ENCODE measurements at regions not wholly inside any gene's neighbourhood (a gene's known extent, or its start where the extent isn't known, plus 50 kb on each side); places are given as distances from the start of the nearest gene placed in this dataset.

DNA sequence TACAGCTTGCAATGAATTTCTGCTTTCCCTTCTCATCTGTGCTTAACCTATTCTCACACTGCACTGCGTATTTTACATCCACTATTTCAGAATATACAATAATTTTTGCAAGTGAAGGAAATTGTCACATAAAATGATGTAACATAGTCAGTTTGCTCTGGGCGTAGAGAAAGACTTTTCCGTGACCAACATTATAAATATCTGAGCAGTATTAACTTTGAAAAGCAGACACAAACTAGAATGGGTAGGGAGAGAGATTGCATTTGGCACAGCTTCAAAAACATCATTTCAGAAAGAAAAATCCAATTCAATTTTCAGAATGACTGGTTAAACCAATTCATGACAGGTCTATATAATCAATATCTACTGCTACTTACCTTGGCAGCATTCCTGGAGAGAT, 352.5 kb upstream of the MIR17HG start:
- CTCF ChIA-PET, result no interaction called here
- Mint-ChIP-seq H3K27me3 (ENCODE audit: low read depth) (no peaks in the 10 kb centered on the region), H3K9me3 (no peaks in the 10 kb centered on the region), H3K4me3 (no peak overlapping the region), H3K36me3 (ENCODE audit: low read depth) (no peaks in the 10 kb centered on the region), H3K27ac (no peak overlapping the region), H3K4me1 (ENCODE audit: low read depth) (no peaks in the 10 kb centered on the region)
- no peak for DNase-seq
- intact Hi-C loops (cut with micrococcal nuclease), result no loop called here

DNA sequence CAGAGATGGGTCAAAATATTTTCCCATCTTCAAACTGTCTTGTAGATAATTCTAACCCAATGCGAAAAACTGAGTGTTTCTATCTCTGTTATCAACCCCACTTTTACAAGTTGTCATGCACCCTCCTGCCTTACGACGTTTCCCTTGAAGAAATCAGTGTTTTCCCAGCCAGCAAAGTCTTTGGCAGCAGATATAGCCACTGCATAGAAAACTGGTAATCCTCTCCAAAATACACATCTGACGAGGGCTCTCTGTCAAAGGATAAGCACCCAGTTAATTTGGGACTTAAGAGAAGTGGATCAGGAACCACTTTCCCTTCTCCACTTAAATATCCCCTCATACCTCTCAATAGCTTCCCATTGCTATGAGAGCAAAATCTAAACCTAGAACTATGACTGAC, 351.9 kb upstream of the MIR17HG start:
- CTCF ChIA-PET, result no interaction called here
- H3K27me3 Mint-ChIP-seq (ENCODE audit: low read depth), result no peaks in the 10 kb centered on the region
- intact Hi-C loops (cut with micrococcal nuclease), result no loop called here
- no peaks in the 10 kb centered on the region for H3K36me3 Mint-ChIP-seq (ENCODE audit: low read depth)
- no peaks in the 10 kb centered on the region for H3K9me3 Mint-ChIP-seq
- DNase-seq, result no peak
- no peaks in the 10 kb centered on the region for H3K4me1 Mint-ChIP-seq (ENCODE audit: low read depth)
- no peak overlapping the region for H3K4me3 Mint-ChIP-seq
- no peak overlapping the region for H3K27ac Mint-ChIP-seq

GRCh38 chr13:90997951-90998350, 349.5 kb upstream of the MIR17HG start:
- intact Hi-C loops (cut with micrococcal nuclease), result no loop called here
- Mint-ChIP-seq H3K27me3 (ENCODE audit: low read depth) (no peaks in the 10 kb centered on the region), H3K4me3 (no peak overlapping the region), H3K36me3 (ENCODE audit: low read depth) (no peaks in the 10 kb centered on the region), H3K27ac (no peak overlapping the region), H3K9me3 (no peaks in the 10 kb centered on the region), H3K4me1 (ENCODE audit: low read depth) (no peaks in the 10 kb centered on the region)
- CTCF ChIA-PET, result interaction anchor here (0.6 kb wide), 1 partner anchor 22 kb away, joined by 3 read pairs; no protein-coding TSS in a partner anchor
- no peak for DNase-seq

DNA sequence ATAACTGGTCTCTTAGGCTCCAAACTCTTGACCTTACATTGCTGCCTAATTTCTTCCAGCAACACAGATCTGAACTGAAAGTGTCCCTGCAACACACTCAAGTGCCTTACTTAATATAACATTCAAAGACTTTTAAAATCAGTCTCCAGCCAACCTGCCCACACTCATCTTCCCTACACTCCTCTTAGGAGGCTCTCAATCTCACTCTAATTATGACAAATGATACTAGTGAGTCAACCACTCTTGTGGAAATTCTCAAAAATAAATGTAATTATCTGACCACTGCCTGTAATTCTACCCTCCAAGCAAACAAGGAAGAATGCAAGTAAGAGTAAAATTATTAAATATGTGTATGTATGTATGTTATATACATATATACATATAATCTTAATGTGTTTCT, 348.1 kb upstream of the MIR17HG start:
- H3K4me1 Mint-ChIP-seq (ENCODE audit: low read depth), result no peaks in the 10 kb centered on the region
- H3K36me3 Mint-ChIP-seq (ENCODE audit: low read depth), result no peaks in the 10 kb centered on the region
- H3K27me3 Mint-ChIP-seq (ENCODE audit: low read depth), result no peaks in the 10 kb centered on the region
- H3K9me3 Mint-ChIP-seq, result no peaks in the 10 kb centered on the region
- intact Hi-C loops (cut with micrococcal nuclease), result no loop called here
- CTCF ChIA-PET, result no interaction called here
- DNase-seq, result no peak
- H3K27ac Mint-ChIP-seq, result no peak overlapping the region
- H3K4me3 Mint-ChIP-seq, result no peak overlapping the region

- intact Hi-C loops (cut with micrococcal nuclease), result no loop called here
- H3K4me1 Mint-ChIP-seq (ENCODE audit: low read depth), result no peaks in the 10 kb centered on the region
Measured at GRCh38 chr13:91001371-91001770, 346.1 kb upstream of the MIR17HG start.

DNA sequence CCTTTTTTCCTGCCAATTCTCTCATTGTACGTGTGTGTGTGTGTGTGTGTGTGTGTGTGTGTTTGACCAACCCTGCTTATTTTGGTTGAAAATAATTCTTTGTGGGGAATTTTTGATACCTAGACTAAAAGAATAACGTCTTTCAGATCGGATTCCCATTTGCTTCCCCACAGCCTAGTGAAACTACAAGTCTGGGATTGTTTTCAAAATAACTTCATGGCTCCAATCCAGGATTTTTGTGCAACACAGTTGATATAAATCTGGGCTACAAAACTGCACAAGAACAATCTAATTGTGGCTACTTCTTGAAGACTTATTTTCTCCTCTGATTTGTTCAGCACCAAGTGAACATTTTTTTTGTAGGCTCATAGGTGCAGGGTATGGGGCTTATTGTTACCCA, 332.8 kb upstream of the MIR17HG start:
- H3K4me1 Mint-ChIP-seq (ENCODE audit: low read depth), result no peaks in the 10 kb centered on the region
- no peaks in the 10 kb centered on the region for H3K27me3 Mint-ChIP-seq (ENCODE audit: low read depth)
- no peak overlapping the region for H3K4me3 Mint-ChIP-seq
- no peak overlapping the region for H3K27ac Mint-ChIP-seq
- H3K36me3 Mint-ChIP-seq (ENCODE audit: low read depth), result no peaks in the 10 kb centered on the region
- CTCF ChIA-PET, result interaction anchor here (0.6 kb wide), 1 partner anchor 1951 kb away, joined by 3 read pairs; no protein-coding TSS in a partner anchor
- no peak for DNase-seq
- intact Hi-C loops (cut with micrococcal nuclease), result loop anchor here (5.0 kb wide), 1 partner anchor 137 kb away; no protein-coding TSS in a partner anchor
- H3K9me3 Mint-ChIP-seq, result no peaks in the 10 kb centered on the region

More at GRCh38 chr13:91001371-91001770, 346.1 kb upstream of the MIR17HG start:
- DNase-seq, result no peak
- no peaks in the 10 kb centered on the region for H3K9me3 Mint-ChIP-seq
- H3K4me3 Mint-ChIP-seq, result no peak overlapping the region
- no peaks in the 10 kb centered on the region for H3K27me3 Mint-ChIP-seq (ENCODE audit: low read depth)
- H3K27ac Mint-ChIP-seq, result no peak overlapping the region
- CTCF ChIA-PET, result no interaction called here
- H3K36me3 Mint-ChIP-seq (ENCODE audit: low read depth), result no peaks in the 10 kb centered on the region

DNA sequence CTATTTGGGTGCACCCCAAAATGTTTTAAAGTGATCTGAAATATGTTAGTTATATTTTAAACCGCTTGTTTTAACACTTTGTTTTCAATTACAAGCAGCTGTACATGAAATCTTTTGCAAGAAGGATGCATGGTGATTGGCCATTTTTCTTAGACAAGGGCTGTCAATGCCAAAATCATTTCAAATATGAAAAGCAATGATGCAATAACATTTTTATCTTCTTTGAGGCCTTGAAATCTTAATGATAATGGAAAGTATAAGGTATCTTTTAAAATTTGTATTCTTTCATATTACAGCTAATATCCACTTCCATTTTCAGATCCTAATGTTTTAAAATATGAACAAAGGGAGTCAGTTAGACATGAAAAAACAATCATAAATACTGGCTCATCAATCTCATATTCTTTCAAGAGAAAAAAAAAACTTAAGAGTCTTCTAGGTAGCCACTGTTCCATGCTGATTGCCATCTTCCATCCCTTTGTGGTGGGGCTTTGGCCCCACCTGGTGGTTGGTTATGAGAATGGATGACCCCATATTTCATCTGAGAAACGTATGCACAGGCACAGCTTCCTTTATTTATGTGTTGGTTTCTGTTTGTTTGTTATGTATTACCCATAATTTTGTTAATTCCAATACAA, 330.3 kb upstream of the MIR17HG start:
- H3K27ac Mint-ChIP-seq, result no peak overlapping the region
- no peak overlapping the region for H3K4me3 Mint-ChIP-seq
- no peaks in the 10 kb centered on the region for H3K36me3 Mint-ChIP-seq (ENCODE audit: low read depth)
- no peaks in the 10 kb centered on the region for H3K9me3 Mint-ChIP-seq
- peak; percentile 43 for DNase-seq
- no peaks in the 10 kb centered on the region for H3K27me3 Mint-ChIP-seq (ENCODE audit: low read depth)
- CTCF ChIA-PET, result interaction anchor here (0.6 to 1.0 kb wide), 3 partner anchors 148 to 1743 kb away, joined by 3 read pairs; no protein-coding TSS in a partner anchor
- no peaks in the 10 kb centered on the region for H3K4me1 Mint-ChIP-seq (ENCODE audit: low read depth)
- intact Hi-C loops (cut with micrococcal nuclease), result loop anchor here (5.0 kb wide), 1 partner anchor 140 kb away; no protein-coding TSS in a partner anchor

DNA sequence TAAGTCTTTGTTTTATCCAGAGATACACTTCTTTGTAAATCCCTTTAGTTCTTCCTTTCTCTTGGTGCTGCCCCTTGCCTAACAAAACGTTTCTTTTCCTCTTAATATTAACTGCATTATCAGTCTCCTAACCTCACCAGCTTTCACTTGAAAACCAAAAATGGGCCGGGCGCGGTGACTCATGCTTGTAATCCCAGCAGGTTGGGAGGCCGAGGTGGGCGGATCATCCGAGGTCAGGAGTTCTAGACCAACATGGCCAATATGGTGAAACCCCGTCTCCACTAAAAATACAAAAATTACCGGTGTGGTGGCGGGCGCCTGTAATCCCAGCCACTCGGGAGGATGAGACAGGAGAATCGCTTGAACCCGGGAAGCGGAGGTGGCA, 329.8 kb upstream of the MIR17HG start:
- intact Hi-C loops (cut with micrococcal nuclease), result loop anchor here (5.0 kb wide), 1 partner anchor 140 kb away; no protein-coding TSS in a partner anchor
- H3K36me3 Mint-ChIP-seq (ENCODE audit: low read depth), result no peaks in the 10 kb centered on the region
- H3K27ac Mint-ChIP-seq, result no peak overlapping the region
- no peaks in the 10 kb centered on the region for H3K27me3 Mint-ChIP-seq (ENCODE audit: low read depth)
- CTCF ChIA-PET, result interaction anchor here (1.0 kb wide), 1 partner anchor 148 kb away, joined by 3 read pairs; no protein-coding TSS in a partner anchor
- H3K4me3 Mint-ChIP-seq, result no peak overlapping the region
- H3K4me1 Mint-ChIP-seq (ENCODE audit: low read depth), result no peaks in the 10 kb centered on the region
- DNase-seq, result no peak
- H3K9me3 Mint-ChIP-seq, result no peaks in the 10 kb centered on the region

DNA sequence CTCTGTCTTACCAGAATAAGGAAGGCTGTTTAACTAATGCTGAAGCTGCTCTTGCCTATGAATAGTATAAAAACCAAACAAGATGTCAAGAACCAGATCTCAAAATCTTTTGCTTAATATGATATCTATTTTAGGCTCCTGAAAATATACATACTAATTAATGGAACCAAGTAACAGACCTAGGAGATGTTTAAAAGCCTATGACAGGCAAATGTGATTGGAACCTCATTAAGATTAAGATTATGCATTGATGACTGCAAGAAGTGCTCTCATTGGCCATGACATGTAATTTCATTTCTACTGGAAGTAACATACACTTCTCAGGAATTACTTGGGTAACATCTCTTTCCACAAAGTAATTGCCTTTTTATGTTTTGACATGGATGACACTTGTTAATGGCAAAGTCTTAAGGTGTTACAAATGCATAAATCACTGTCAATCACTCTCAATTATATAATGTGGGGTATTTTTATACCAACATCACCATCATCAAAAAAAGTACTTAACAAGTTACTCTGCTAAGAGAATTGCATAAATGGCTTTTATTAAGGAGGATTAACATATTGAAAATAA, 326.9 kb upstream of the MIR17HG start:
- no peak overlapping the region for H3K4me3 Mint-ChIP-seq
- H3K9me3 Mint-ChIP-seq, result no peaks in the 10 kb centered on the region

DNA sequence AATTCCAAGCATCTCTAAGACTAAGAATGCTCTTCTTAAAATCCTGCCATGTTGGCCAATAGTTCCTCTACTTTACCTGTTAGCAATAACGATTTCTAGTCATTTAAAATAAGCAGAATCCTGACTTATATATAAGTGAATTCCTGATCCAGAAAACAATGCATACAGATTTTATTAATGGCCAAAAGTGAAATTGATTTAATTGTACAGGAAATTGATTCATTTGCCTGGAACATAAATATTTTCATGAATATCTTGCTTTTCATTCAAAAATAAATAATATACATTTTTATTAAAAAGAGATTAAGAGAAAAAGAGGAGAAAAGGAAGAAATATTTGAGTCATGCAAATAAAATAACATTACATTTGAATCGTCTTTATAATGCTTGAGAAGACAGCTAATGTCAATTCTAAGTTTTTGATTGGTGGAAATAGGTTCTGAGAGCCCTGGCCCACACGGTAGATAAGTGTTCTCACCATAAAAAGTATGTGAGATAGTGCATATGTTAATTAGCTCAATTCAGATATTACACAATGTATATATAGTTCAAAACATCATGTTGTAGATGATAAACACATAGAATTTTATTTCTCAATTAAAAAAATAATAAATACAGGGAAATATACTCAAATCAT, 323.2 kb upstream of the MIR17HG start:
- intact Hi-C loops (cut with micrococcal nuclease), result no loop called here
- Mint-ChIP-seq H3K9me3 (no peaks in the 10 kb centered on the region), H3K4me1 (ENCODE audit: low read depth) (no peaks in the 10 kb centered on the region), H3K27ac (no peak overlapping the region), H3K4me3 (no peak overlapping the region), H3K27me3 (ENCODE audit: low read depth) (no peaks in the 10 kb centered on the region), H3K36me3 (ENCODE audit: low read depth) (no peaks in the 10 kb centered on the region)
- DNase-seq, result no peak
- CTCF ChIA-PET, result no interaction called here

More for the DNA sequence above, 326.9 kb upstream of the MIR17HG start:
- Mint-ChIP-seq H3K36me3 (ENCODE audit: low read depth) (no peaks in the 10 kb centered on the region), H3K27ac (no peak overlapping the region), H3K27me3 (ENCODE audit: low read depth) (no peaks in the 10 kb centered on the region), H3K4me1 (ENCODE audit: low read depth) (no peaks in the 10 kb centered on the region)
- CTCF ChIA-PET, result interaction anchor here (0.7 kb wide), 2 partner anchors 9 to 23 kb away, joined by 3 read pairs; no protein-coding TSS in a partner anchor
- no peak for DNase-seq
- intact Hi-C loops (cut with micrococcal nuclease), result no loop called here

GRCh38 chr13:91025442-91025841, 322.0 kb upstream of the MIR17HG start:
- Mint-ChIP-seq H3K27ac (no peak overlapping the region), H3K4me1 (ENCODE audit: low read depth) (no peaks in the 10 kb centered on the region), H3K36me3 (ENCODE audit: low read depth) (no peaks in the 10 kb centered on the region), H3K27me3 (ENCODE audit: low read depth) (no peaks in the 10 kb centered on the region), H3K4me3 (no peak overlapping the region), H3K9me3 (no peaks in the 10 kb centered on the region)
- intact Hi-C loops (cut with micrococcal nuclease), result no loop called here
- CTCF ChIA-PET, result interaction anchor here (1.0 kb wide), 1 partner anchor 109 kb away, joined by 7 read pairs; no protein-coding TSS in a partner anchor
- no peak for DNase-seq

DNA sequence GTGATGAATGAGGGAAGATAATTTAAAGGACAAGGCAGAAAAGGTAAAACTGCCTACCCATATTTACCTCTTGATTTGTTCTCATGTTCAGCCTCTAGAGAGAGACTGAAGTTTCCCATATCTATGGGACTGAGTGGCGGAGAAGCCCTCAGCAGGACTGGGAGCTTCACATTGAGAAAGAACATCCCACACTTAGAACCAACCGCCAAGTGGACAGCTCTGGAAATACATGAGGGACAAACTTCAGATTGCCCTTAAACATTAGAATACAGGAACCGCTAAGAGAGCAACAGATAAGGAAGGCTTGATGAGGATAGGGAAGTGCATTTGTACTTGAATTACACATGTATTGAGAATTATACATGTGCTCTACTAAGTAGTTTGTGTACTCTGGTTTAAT, 316.0 kb upstream of the MIR17HG start:
- H3K27ac Mint-ChIP-seq, result no peak overlapping the region
- CTCF ChIA-PET, result no interaction called here
- no peaks in the 10 kb centered on the region for H3K4me1 Mint-ChIP-seq (ENCODE audit: low read depth)
- no peaks in the 10 kb centered on the region for H3K36me3 Mint-ChIP-seq (ENCODE audit: low read depth)
- DNase-seq, result no peak
- H3K4me3 Mint-ChIP-seq, result no peak overlapping the region
- intact Hi-C loops (cut with micrococcal nuclease), result no loop called here
- peaks cover 3% of the 10 kb centered on the region for H3K9me3 Mint-ChIP-seq
- H3K27me3 Mint-ChIP-seq (ENCODE audit: low read depth), result peaks cover 4% of the 10 kb centered on the region

Data from activated naive CD4-positive, alpha-beta T cell treated with anti-CD3 and anti-CD28 coated beads for 36 hours (primary cell).